ENCODE measurements at regions not wholly inside any gene's neighbourhood (a gene's known extent, or its start where the extent isn't known, plus 50 kb on each side); places are given as distances from the start of the nearest gene placed in this dataset.

- TF ChIP-seq POLR2AphosphoS5 (IDR thresholded peaks at IDR 0.05) (no peak), EP300 (conservative IDR thresholded peaks at IDR 0.05; ENCODE audit: poor library complexity, severe bottlenecking) (no peak), TAF1 (IDR thresholded peaks at IDR 0.05; ENCODE audit: low read depth) (no peak)
- TF ChIP-seq, protein P1, sequence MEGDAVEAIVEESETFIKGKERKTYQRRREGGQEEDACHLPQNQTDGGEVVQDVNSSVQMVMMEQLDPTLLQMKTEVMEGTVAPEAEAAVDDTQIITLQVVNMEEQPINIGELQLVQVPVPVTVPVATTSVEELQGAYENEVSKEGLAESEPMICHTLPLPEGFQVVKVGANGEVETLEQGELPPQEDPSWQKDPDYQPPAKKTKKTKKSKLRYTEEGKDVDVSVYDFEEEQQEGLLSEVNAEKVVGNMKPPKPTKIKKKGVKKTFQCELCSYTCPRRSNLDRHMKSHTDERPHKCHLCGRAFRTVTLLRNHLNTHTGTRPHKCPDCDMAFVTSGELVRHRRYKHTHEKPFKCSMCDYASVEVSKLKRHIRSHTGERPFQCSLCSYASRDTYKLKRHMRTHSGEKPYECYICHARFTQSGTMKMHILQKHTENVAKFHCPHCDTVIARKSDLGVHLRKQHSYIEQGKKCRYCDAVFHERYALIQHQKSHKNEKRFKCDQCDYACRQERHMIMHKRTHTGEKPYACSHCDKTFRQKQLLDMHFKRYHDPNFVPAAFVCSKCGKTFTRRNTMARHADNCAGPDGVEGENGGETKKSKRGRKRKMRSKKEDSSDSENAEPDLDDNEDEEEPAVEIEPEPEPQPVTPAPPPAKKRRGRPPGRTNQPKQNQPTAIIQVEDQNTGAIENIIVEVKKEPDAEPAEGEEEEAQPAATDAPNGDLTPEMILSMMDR (IDR thresholded peaks at IDR 0.05; ENCODE audit: poor library complexity, severe bottlenecking): no peak
Observed at GRCh38 chr2:120973196-120973595, 237.5 kb downstream of the GLI2 start.

Data from neural cell (in vitro differentiated cells).